ENCODE measurements at regions not wholly inside any gene's neighbourhood (a gene's known extent, or its start where the extent isn't known, plus 50 kb on each side); places are given as distances from the start of the nearest gene placed in this dataset.

DNA sequence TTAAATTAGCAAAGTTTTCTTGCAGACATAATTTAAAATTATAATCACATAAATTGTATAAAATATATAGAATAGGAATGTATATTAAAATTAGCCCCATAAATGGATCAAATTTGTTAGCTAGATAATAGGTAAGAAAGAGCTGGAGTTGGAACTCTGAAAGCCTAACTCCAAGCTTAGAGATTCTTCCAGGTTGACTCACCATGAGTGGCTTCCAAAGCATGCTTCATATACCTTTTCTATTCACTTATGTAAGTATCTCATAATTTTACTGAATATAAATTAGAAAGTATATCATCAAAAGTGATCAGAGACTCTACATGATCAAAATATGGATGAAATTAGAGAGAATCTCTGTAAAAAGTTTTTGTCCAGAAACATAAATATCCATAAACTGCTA is 320.7 kb upstream of the MAGI2 start:
- TF ChIP-seq POLR2A (IDR thresholded peaks at IDR 0.05; ENCODE audit: low read length) = no peak
- TF ChIP-seq GATA1 (IDR thresholded peaks at IDR 0.05; ENCODE audit: low read depth, low read length) = no peak
